IMR-90 (cell line): ENCODE measurements at regions not wholly inside any gene's neighbourhood (a gene's known extent, or its start where the extent isn't known, plus 50 kb on each side); places are given as distances from the start of the nearest gene placed in this dataset.

Experiments
- ATAC-seq: fragments of 200-7000 bp; cut with Tn5 transposase; 2 replicates; pipeline ENCODE4 v1.9.1; 2020; ENCODE audit warnings: low read depth, mild to moderate bottlenecking, moderate library complexity
- BruUV-seq: library from RNA; stranded (reverse); fragments of 400-500 nt; replicated peaks from 2 replicates; lab custom pipeline; 2021; lab: Mats Ljungman, UMichigan
- CTCF ChIA-PET: fragments of 300-600 bp; formaldehyde crosslinking; extraction: SDS; loops from one replicate; lab custom pipeline; 2021; ENCODE audit warnings: antibody characterized with exemption; lab: Yijun Ruan, JAX
- POLR2A ChIA-PET: fragments of 300-600 bp; sonication (Branson Sonifier 250); formaldehyde crosslinking; loops from one replicate; lab custom pipeline; 2022; ENCODE audit warnings: antibody characterized with exemption; ENCODE audit not compliant: unreplicated experiment; lab: Charles Lee
- DNase-seq: peaks from one replicate; pipeline ENCODE4 v3.0.0; 2013
- H2AFZ ChIP-seq: replicated peaks from 2 replicates; pipeline ENCODE3; 2013; ENCODE audit warnings: low read length, mild to moderate bottlenecking; ENCODE audit not compliant: poor library complexity
- H2AK5ac ChIP-seq: 2 replicates; pipeline ENCODE4 v1.6.1; 2013; ENCODE audit warnings: low read depth, low read length, inconsistent platforms
- H2AK9ac ChIP-seq: replicated peaks from 2 replicates; pipeline ENCODE3; 2013; ENCODE audit warnings: mild to moderate bottlenecking, low read depth, low read length, moderate library complexity; ENCODE audit not compliant: poor library complexity
- H2BK120ac ChIP-seq: 2 replicates; pipeline ENCODE4 v1.6.1; 2013; ENCODE audit warnings: low read depth, low read length, inconsistent platforms
- H2BK15ac ChIP-seq: 3 replicates; pipeline ENCODE4 v1.6.1; 2013; ENCODE audit warnings: low read depth, low read length, inconsistent platforms
- H2BK20ac ChIP-seq: 2 replicates; pipeline ENCODE4 v1.6.1; 2013; ENCODE audit warnings: low read depth, mild to moderate bottlenecking, inconsistent platforms, low read length, moderate library complexity
- H2BK5ac ChIP-seq: 2 replicates; pipeline ENCODE4 v1.6.1; 2013; ENCODE audit warnings: mild to moderate bottlenecking, low read depth, low read length, inconsistent platforms; ENCODE audit not compliant: poor library complexity, severe bottlenecking
- H3K14ac ChIP-seq: replicated peaks from 2 replicates; pipeline ENCODE4 v1.6.1; 2013; ENCODE audit warnings: low read depth, low read length, inconsistent platforms
- H3K18ac ChIP-seq: 2 replicates; pipeline ENCODE4 v1.6.1; 2013; ENCODE audit warnings: low read depth, low read length, control low read depth
- H3K23ac ChIP-seq: 2 replicates; pipeline ENCODE4 v1.6.1; 2013; ENCODE audit warnings: low read depth, low read length, inconsistent platforms
- H3K27ac ChIP-seq: 2 replicates; pipeline ENCODE4 v1.5.1; 2013; ENCODE audit warnings: mild to moderate bottlenecking, control low read depth, low read length; ENCODE audit not compliant: insufficient read depth
- H3K27me3 ChIP-seq: 2 replicates; pipeline ENCODE4 v1.6.1; 2013; ENCODE audit warnings: low read length; ENCODE audit not compliant: control insufficient read depth, insufficient read depth
- H3K36me3 ChIP-seq: 2 replicates; pipeline ENCODE4 v1.6.1; 2013; ENCODE audit warnings: low read length, mixed read lengths; ENCODE audit not compliant: control insufficient read depth, insufficient read depth
- H3K4ac ChIP-seq: 2 replicates; pipeline ENCODE4 v1.6.1; 2013; ENCODE audit warnings: low read depth, low read length, inconsistent platforms
- H3K4me1 ChIP-seq: 2 replicates; pipeline ENCODE4 v1.6.1; 2013; ENCODE audit warnings: low read length, mixed read lengths; ENCODE audit not compliant: control insufficient read depth, insufficient read depth
- H3K4me2 ChIP-seq: 2 replicates; pipeline ENCODE4 v1.6.1; 2013; ENCODE audit warnings: low read depth, mild to moderate bottlenecking, control low read depth, low read length, moderate library complexity
- H3K4me3 ChIP-seq: 2 replicates; pipeline ENCODE4 v1.5.1; 2013; ENCODE audit warnings: low read depth, mild to moderate bottlenecking, control low read depth, low read length, moderate library complexity; ENCODE audit not compliant: insufficient read depth
- H3K56ac ChIP-seq: 2 replicates; pipeline ENCODE4 v1.6.1; 2013; ENCODE audit warnings: low read length, inconsistent platforms; ENCODE audit not compliant: insufficient read depth; ENCODE audit errors: extremely low read depth
- H3K79me1 ChIP-seq, 2 experiments: 2 replicates each; pipeline ENCODE4 v1.6.1; 2013; ENCODE audit warnings: low read length in 2 of 2, inconsistent platforms in 1 of 2, low read depth in 1 of 2
- H3K9ac ChIP-seq: 2 replicates; pipeline ENCODE4 v1.6.1; 2013; ENCODE audit warnings: low read depth, low read length, control low read depth
- H3K9me1 ChIP-seq: 2 replicates; pipeline ENCODE4 v1.6.1; 2013; ENCODE audit warnings: low read length, inconsistent platforms; ENCODE audit not compliant: insufficient read depth
- H3K9me3 ChIP-seq: 2 replicates; pipeline ENCODE4 v1.6.1; 2013; ENCODE audit warnings: low read length; ENCODE audit not compliant: control insufficient read depth, insufficient read depth
- H4K20me1 ChIP-seq: 2 replicates; pipeline ENCODE4 v1.6.1; 2013; ENCODE audit warnings: low read length, inconsistent platforms; ENCODE audit not compliant: insufficient read depth
- H4K5ac ChIP-seq: 2 replicates; pipeline ENCODE4 v1.6.1; 2013; ENCODE audit warnings: mild to moderate bottlenecking, low read depth, low read length, control low read depth
- H4K8ac ChIP-seq, 2 experiments: 2 replicates each; pipeline ENCODE4 v1.6.1; 2013; ENCODE audit warnings: low read depth in 2 of 2, low read length in 2 of 2, control low read depth in 1 of 2, inconsistent platforms in 1 of 2
- H4K91ac ChIP-seq: 2 replicates; pipeline ENCODE4 v1.6.1; 2013; ENCODE audit warnings: low read depth, low read length, inconsistent platforms; ENCODE audit not compliant: insufficient read depth
- BHLHE40 ChIP-seq: fragments of 150-350 bp; IDR thresholded peaks from 2 replicates; pipeline ENCODE4 v1.6.1; 2016; ENCODE audit warnings: mild to moderate bottlenecking, low read depth, low read length
- CEBPB ChIP-seq: IDR thresholded peaks from 2 replicates; pipeline ENCODE4 v1.6.1; 2012; ENCODE audit warnings: low read depth, low read length, improper control_type of control experiment
- CHD1 ChIP-seq: IDR thresholded peaks from 2 replicates; pipeline ENCODE4 v1.6.1; 2012; ENCODE audit warnings: low read depth, low read length, improper control_type of control experiment
- FOS ChIP-seq: fragments of 150-350 bp; IDR thresholded peaks from 2 replicates; pipeline ENCODE4 v1.6.1; 2016; ENCODE audit warnings: low read depth, low read length
- MAFK ChIP-seq: IDR thresholded peaks from 2 replicates; pipeline ENCODE4 v1.6.1; 2012; ENCODE audit warnings: low read depth, low read length, improper control_type of control experiment
- MAZ ChIP-seq: IDR thresholded peaks from 2 replicates; pipeline ENCODE4 v1.6.1; 2012; ENCODE audit warnings: low read depth, mild to moderate bottlenecking, low read length, improper control_type of control experiment, moderate library complexity, borderline replicate concordance
- MXI1 ChIP-seq: IDR thresholded peaks from 2 replicates; pipeline ENCODE4 v1.6.1; 2012; ENCODE audit warnings: low read depth, mild to moderate bottlenecking, low read length, moderate library complexity, borderline replicate concordance
- NFE2L2 ChIP-seq: fragments of 150-350 bp; IDR thresholded peaks from 2 replicates; pipeline ENCODE4 v1.6.1; 2016; ENCODE audit warnings: low read depth, mild to moderate bottlenecking, low read length
- POLR2A ChIP-seq: IDR thresholded peaks from 2 replicates; pipeline ENCODE4 v1.6.1; 2012; ENCODE audit warnings: mild to moderate bottlenecking, low read depth, low read length
- RAD21 ChIP-seq: IDR thresholded peaks from 2 replicates; pipeline ENCODE4 v1.6.1; 2012; ENCODE audit warnings: low read length, improper control_type of control experiment
- RCOR1 ChIP-seq: IDR thresholded peaks from 2 replicates; pipeline ENCODE4 v1.6.1; 2012; ENCODE audit warnings: mild to moderate bottlenecking, low read length, improper control_type of control experiment; ENCODE audit not compliant: insufficient replicate concordance
- RFX5 ChIP-seq: IDR thresholded peaks from 2 replicates; pipeline ENCODE4 v1.8.0; 2012; ENCODE audit warnings: low read depth, mild to moderate bottlenecking, low read length, moderate library complexity
- SMC3 ChIP-seq: fragments of 150-350 bp; IDR thresholded peaks from 2 replicates; pipeline ENCODE4 v1.6.1; 2016; ENCODE audit warnings: low read depth, mild to moderate bottlenecking, antibody characterized with exemption, low read length, moderate library complexity
- WGBS, 2 experiments: methylation state at CpG; one replicate each; pipeline versions ENCODE4 v1.1.5 to v1.1.7; 2013; ENCODE audit warnings: missing lambda C conversion rate in 2 of 2; ENCODE audit not compliant: insufficient read length in 1 of 2; ENCODE audit errors: extremely low coverage in 2 of 2; 5-methylcytosine and 5-hydroxymethylcytosine counted together
- dilution Hi-C: fragments of 300-500 bp; cut with HindIII; formaldehyde crosslinking; loops from one replicate; pipeline ENCODE4 v1.14.3; 2018; ENCODE audit warnings: low sequenced_read_pairs; ENCODE audit not compliant: unreplicated experiment
- in situ Hi-C: fragments of 300-500 bp; cut with MboI; formaldehyde crosslinking; loops from 3 replicates; pipeline ENCODE4 v1.14.3; 2019; ENCODE audit warnings: low sequenced_read_pairs, inconsistent platforms, mixed read lengths
- intact Hi-C: fragments of 100-400 bp; cut with micrococcal nuclease; formaldehyde crosslinking; loops from 2 replicates; pipeline ENCODE4 v1.10.0; 2022
- TF ChIP-seq, protein P1 (sequence below): conservative IDR thresholded peaks from 2 replicates; pipeline ENCODE4 v1.5.1; 2012; ENCODE audit warnings: mild to moderate bottlenecking, low read depth, low read length, improper control_type of control experiment
- TF ChIP-seq, protein P2 (sequence below): fragments of 150-350 bp; IDR thresholded peaks from 2 replicates; pipeline ENCODE4 v1.6.1; 2017; ENCODE audit warnings: mild to moderate bottlenecking, antibody characterized with exemption, low read length, low read depth
- TF ChIP-seq, protein P3 (sequence below): fragments of 150-350 bp; IDR thresholded peaks from 2 replicates; pipeline ENCODE4 v1.6.1; 2016; ENCODE audit warnings: low read depth, mild to moderate bottlenecking, low read length, moderate library complexity, borderline replicate concordance

DNA sequence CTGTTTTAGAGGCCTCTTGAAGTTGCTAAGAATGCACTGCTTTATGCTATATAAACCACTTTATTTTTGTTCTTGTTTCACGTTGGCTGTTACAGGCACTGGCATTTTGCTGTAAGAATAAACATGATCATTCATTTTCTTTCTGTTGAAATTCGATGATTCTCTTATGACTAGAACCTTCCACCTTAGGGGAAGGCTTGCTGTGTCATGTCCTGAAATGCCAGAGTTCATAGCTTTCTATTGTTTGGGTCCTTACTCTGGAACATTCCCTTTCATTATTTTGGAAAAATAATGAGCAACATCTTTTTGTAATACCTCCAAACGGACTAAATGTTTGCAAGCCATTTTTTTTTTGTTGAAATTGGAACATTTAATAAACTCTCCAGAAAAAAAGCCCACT, 495.1 kb upstream of the POT1 start:
- Histone ChIP-seq H3K4me1 (no peaks in the 10 kb centered on the region), H2AK9ac (no peak overlapping the region), H3K4ac (no peak overlapping the region), H3K4me3 (no peak overlapping the region), H3K27ac (no peak overlapping the region), H2AFZ (no peak overlapping the region), H3K79me1 (no peaks in the 10 kb centered on the region), H2AK5ac (no peak overlapping the region), H3K56ac (no peak overlapping the region), H2BK120ac (no peak overlapping the region), H3K14ac (no peak overlapping the region), H3K9me1 (no peaks in the 10 kb centered on the region), H3K23ac (no peak overlapping the region), H3K9me3 (no peaks in the 10 kb centered on the region; the same call in 1 of the 2 replicates), H3K18ac (no peak overlapping the region), H2BK15ac (no peak overlapping the region), H4K8ac (no peak overlapping the region), H4K20me1 (no peaks in the 10 kb centered on the region), H3K27me3 (no peaks in the 10 kb centered on the region), H3K9ac (no peak overlapping the region), H4K5ac (no peak overlapping the region), H2BK20ac (no peak overlapping the region), H2BK5ac (no peak overlapping the region), H4K91ac (no peak overlapping the region), H3K36me3 (no peaks in the 10 kb centered on the region), H3K4me2 (no peak overlapping the region)
- DNase-seq (no peak), ATAC-seq (no peak)
- CTCF ChIA-PET, result no interaction called here
- BruUV-seq, result no TSS peak
- dilution Hi-C loops, result no loop called here
- in situ Hi-C loops, result no loop called here
- POLR2A ChIA-PET, result no interaction called here
- whole genome bisulfite sequencing, 2 experiments, result no CpG with 5 or more reads among the region's 3 CpGs
- no peak for TF ChIP-seq MAFK
- TF ChIP-seq BHLHE40, result no peak
- TF ChIP-seq MXI1, result no peak
- TF ChIP-seq, protein P1, sequence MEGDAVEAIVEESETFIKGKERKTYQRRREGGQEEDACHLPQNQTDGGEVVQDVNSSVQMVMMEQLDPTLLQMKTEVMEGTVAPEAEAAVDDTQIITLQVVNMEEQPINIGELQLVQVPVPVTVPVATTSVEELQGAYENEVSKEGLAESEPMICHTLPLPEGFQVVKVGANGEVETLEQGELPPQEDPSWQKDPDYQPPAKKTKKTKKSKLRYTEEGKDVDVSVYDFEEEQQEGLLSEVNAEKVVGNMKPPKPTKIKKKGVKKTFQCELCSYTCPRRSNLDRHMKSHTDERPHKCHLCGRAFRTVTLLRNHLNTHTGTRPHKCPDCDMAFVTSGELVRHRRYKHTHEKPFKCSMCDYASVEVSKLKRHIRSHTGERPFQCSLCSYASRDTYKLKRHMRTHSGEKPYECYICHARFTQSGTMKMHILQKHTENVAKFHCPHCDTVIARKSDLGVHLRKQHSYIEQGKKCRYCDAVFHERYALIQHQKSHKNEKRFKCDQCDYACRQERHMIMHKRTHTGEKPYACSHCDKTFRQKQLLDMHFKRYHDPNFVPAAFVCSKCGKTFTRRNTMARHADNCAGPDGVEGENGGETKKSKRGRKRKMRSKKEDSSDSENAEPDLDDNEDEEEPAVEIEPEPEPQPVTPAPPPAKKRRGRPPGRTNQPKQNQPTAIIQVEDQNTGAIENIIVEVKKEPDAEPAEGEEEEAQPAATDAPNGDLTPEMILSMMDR, result no peak
- no peak for TF ChIP-seq CEBPB
- no peak for TF ChIP-seq SMC3
- no peak for TF ChIP-seq NFE2L2
- no peak for TF ChIP-seq RCOR1
- TF ChIP-seq, protein P2, sequence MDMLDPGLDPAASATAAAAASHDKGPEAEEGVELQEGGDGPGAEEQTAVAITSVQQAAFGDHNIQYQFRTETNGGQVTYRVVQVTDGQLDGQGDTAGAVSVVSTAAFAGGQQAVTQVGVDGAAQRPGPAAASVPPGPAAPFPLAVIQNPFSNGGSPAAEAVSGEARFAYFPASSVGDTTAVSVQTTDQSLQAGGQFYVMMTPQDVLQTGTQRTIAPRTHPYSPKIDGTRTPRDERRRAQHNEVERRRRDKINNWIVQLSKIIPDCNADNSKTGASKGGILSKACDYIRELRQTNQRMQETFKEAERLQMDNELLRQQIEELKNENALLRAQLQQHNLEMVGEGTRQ, result no peak
- no peak for TF ChIP-seq RFX5
- TF ChIP-seq, protein P3, sequence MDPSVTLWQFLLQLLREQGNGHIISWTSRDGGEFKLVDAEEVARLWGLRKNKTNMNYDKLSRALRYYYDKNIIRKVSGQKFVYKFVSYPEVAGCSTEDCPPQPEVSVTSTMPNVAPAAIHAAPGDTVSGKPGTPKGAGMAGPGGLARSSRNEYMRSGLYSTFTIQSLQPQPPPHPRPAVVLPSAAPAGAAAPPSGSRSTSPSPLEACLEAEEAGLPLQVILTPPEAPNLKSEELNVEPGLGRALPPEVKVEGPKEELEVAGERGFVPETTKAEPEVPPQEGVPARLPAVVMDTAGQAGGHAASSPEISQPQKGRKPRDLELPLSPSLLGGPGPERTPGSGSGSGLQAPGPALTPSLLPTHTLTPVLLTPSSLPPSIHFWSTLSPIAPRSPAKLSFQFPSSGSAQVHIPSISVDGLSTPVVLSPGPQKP, result no peak
- TF ChIP-seq RAD21, result no peak
- TF ChIP-seq FOS, result no peak
- TF ChIP-seq POLR2A, result no peak
- no peak for TF ChIP-seq CHD1
- no peak for TF ChIP-seq MAZ
- intact Hi-C loops, result no loop called here
